NCI-H1417 treated with DMSO at 0.1 percent for 48 hours (cell line): ENCODE measurements at regions not wholly inside any gene's neighbourhood (a gene's known extent, or its start where the extent isn't known, plus 50 kb on each side); places are given as distances from the start of the nearest gene placed in this dataset.

Source experiments
- DNase-seq: peaks from one replicate; lab custom pipeline; 2025; lab: John Stamatoyannopoulos, UW

DNA sequence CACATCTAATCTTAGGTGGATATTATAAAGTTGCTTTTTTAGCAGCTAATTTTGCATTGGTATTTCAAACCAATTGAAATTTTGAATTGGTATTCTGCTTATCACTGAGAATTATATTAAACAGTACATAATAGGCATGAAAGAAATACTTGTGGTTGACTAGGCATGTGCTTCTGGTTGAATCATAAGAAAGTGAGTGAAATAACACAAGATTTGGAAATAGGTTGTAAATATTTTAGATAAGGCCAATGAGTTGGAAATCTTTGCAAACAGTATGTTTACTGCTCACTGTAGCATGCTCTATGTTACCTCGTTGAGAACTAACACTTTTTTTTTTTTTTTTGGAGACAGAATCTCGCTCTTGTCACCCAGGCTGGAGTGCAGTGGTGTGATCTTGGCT, 66.8 kb upstream of the RFC3 start:
- no peak for DNase-seq

DNA sequence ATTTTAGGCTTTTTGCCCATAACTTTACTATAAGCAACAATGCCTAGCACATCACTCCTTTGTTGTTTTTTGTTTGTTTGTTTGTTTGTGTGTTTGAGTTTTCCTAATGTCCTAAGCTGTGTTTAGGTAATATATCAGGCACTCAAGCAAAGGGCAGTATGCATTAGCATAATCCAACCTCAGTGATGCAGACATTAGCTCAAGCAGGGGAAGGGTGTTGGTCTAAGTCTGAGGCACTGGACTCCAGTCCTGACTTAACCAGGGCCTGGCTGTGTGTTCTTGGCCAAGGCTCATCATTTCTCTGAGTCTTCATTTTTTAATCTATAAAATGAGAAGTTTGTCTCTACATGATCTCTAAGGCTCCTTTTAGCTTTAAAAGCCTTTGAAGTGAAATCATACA, 65.9 kb upstream of the RFC3 start:
- no peak for DNase-seq

DNA sequence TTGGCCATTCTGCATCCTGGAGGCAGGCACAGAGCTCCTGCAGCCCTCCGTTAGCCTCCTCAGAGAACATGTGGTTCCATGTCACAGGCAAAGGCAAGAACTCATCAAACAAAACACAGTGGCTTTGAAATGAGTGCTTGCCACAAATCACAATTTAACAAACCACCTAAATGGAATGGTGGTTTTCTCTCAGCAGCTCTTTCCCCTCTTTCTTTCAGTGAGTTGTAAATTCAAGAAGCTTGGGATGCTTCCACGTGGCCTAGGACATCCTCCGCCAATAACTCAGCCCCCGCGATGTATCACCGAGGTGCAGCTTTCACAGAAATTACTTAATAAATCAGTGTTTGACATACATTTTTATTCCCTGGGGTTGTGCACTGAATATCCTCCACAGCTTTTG, 65.4 kb upstream of the RFC3 start:
- DNase-seq: no peak

DNA sequence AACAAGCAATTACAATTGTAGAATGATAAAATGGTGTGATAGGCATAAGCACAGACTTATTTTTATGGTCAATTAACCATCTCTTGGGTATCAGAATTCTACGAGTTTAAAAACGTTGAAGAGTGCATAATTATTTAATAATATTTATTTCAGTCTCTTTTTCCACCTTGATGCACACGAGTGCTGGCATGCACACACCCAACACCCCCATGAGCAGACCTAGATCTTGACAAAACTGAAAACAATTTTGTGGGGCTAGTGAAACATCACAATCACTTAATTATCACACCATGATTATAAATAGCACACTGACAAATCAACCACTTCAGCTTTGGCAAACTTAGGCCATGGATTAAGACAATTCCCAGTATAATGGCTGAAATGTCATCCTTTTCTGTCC, 61.0 kb upstream of the RFC3 start:
- DNase-seq: no peak

DNA sequence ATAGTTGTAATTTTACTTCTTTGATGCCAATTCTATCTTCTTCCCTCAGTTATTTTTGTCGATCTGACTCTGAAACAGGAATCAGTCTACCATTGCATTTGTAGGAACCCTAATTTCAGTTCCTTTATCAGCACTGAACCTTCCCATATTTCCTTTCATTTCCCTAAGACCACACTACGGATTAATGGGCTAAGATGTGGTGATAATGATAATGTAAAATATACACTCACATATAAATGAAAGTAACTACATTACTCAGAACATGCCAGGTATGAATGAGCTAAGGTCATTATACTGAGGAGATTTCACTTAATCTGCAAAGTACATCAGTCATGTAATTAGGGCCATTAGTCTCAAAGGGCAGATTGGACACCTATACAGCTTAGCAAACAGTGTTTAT, 60.2 kb upstream of the RFC3 start:
- DNase-seq: no peak

- no peak for DNase-seq
Measured at GRCh38 chr13:33758113-33758512, 59.8 kb upstream of the RFC3 start.

GRCh38 chr13:33761740-33762139, 56.2 kb upstream of the RFC3 start:
- no peak for DNase-seq

- no peak for DNase-seq
Measured at GRCh38 chr13:33763021-33763420, 54.9 kb upstream of the RFC3 start.

DNA sequence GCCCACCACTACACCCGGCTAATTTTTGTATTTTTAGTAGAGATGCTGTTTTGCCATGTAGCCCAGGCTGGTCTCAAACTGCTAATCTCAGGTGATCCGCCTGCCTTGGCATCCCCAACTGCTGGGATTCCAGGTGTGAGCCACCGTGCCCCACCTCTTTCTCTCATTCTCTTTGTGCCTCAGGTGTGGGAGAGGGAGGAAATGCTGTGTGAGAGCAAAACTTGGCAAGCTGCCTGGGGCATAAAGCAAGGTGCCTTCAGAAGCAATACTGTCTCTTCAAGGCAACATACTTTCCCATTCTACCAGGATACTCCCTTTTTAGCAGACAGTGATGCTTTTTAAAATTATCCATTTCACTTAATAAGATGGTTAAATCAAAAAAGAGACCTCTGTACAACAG, 53.2 kb upstream of the RFC3 start:
- no peak for DNase-seq

DNA sequence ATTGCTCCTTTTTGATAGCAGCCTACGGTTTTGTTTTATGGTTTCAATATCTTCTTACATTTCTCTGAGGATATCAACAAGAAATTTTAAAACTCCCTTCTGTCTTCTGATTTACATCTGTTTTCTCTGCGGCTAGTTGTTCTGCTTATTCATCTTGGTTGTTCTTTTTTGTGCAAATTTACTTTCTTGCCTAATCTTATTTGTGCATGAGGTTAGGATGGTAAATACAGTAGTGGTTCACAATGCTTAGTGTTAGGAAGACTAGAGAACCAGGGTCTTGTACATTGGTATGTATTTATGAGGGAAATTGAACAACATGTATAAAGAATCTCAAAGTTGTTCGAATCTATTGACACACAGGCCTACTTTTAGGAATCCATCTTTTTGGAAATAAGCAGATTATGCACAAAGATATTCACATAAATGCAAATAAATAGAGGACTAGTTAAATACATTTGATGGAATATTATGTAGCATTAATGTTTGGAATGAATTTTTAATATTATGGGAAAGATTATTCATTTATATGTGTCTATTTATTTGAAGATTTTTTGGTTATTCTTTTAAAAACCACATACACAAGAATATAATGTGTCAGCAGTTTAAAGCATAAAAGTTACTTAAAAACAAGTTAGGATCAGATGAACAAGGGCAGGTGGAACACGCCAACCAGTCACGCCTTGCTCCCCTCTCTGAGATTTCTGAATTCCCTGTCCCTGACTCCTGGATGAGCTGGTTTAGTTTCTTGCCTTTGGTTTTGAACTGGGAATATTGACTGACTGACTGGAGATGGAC, 51.4 kb upstream of the RFC3 start:
- DNase-seq: no peak

DNA sequence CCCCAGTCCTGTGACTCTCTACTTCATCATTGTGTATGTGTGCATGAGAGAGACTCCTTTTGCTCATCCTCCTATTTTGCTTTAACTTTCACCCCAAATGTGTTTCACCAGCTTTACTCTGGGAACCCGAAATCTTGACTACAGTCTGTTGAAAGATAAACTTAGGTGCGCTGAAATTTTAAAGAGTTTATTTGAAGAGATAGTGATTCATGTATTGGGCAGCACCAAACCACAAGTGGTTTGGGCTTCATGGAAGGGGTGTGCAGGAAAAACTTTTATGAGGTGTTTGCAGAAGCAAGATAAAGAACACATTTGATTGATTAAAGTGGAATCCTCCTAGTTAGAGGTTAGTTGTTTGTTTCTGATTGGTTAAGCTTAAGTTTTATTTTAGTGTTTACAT, 50.8 kb upstream of the RFC3 start:
- no peak for DNase-seq
